UCSD-AML1 (cell line): ENCODE measurements at regions not wholly inside any gene's neighbourhood (a gene's known extent, or its start where the extent isn't known, plus 50 kb on each side); places are given as distances from the start of the nearest gene placed in this dataset.
"Not testable (repeated sequence)": the region's sequence is repeated elsewhere in the genome, so short reads cannot be mapped to it uniquely, and the experiment has no call there.

ENCODE experiments used
- DNase-seq: peaks from one replicate; lab custom pipeline; 2025; ENCODE audit not compliant: unreplicated experiment; lab: John Stamatoyannopoulos, UW

- DNase-seq = no peak
These were observed 864.6 kb upstream of the FBXO33 start for GRCh38 chr14:40296821-40297220.

GRCh38 chr14:40292664-40293063 lies 860.4 kb upstream of the FBXO33 start:
- no peak for DNase-seq

- no peak for DNase-seq
These were observed 850.0 kb upstream of the FBXO33 start for GRCh38 chr14:40282196-40282595.

- no peak for DNase-seq
These were observed 848.4 kb upstream of the FBXO33 start for GRCh38 chr14:40280652-40281051.

- DNase-seq = no peak
These were observed 841.2 kb upstream of the FBXO33 start for GRCh38 chr14:40273417-40273816.

- no peak for DNase-seq
These were observed 839.2 kb upstream of the FBXO33 start for GRCh38 chr14:40271480-40271879.

- no peak for DNase-seq
These were observed 837.2 kb upstream of the FBXO33 start for GRCh38 chr14:40269436-40269835.

- no peak for DNase-seq
These were observed 836.0 kb upstream of the FBXO33 start for GRCh38 chr14:40268236-40268635.

GRCh38 chr14:40265096-40265495 lies 832.9 kb upstream of the FBXO33 start:
- DNase-seq = no peak

GRCh38 chr14:40252817-40253447 lies 820.7 kb upstream of the FBXO33 start:
- no peak for DNase-seq

- no peak for DNase-seq
These were observed 816.4 kb upstream of the FBXO33 start for GRCh38 chr14:40248671-40249070.

- DNase-seq = no peak
These were observed 808.1 kb upstream of the FBXO33 start for GRCh38 chr14:40240245-40240859.

- DNase-seq = no peak
These were observed 800.1 kb upstream of the FBXO33 start for GRCh38 chr14:40232302-40232701.

- no peak for DNase-seq
These were observed 797.4 kb upstream of the FBXO33 start for GRCh38 chr14:40229676-40230075.

- DNase-seq = no peak
These were observed 790.8 kb upstream of the FBXO33 start for GRCh38 chr14:40222996-40223395.

- DNase-seq = no peak
These were observed 789.2 kb upstream of the FBXO33 start for GRCh38 chr14:40221428-40221827.

- DNase-seq = no peak
These were observed 786.8 kb upstream of the FBXO33 start for GRCh38 chr14:40219032-40219431.

- DNase-seq = peak; percentile 7
These were observed 786.2 kb upstream of the FBXO33 start for GRCh38 chr14:40218282-40218941.

GRCh38 chr14:40216976-40217375 lies 784.7 kb upstream of the FBXO33 start:
- DNase-seq = no peak

- DNase-seq = not testable (repeated sequence)
These were observed 784.2 kb upstream of the FBXO33 start for GRCh38 chr14:40216408-40216807.

GRCh38 chr14:40213701-40214100 lies 781.5 kb upstream of the FBXO33 start:
- no peak for DNase-seq

- DNase-seq = no peak
These were observed 772.4 kb upstream of the FBXO33 start for GRCh38 chr14:40204441-40205175.
